COR-L47 (cell line): ENCODE measurements at regions not wholly inside any gene's neighbourhood (a gene's known extent, or its start where the extent isn't known, plus 50 kb on each side); places are given as distances from the start of the nearest gene placed in this dataset.
"Not testable (repeated sequence)": the region's sequence is repeated elsewhere in the genome, so short reads cannot be mapped to it uniquely, and the experiment has no call there.

ENCODE experiments used
- DNase-seq: peaks from one replicate; lab custom pipeline; 2025; lab: John Stamatoyannopoulos, UW

DNA sequence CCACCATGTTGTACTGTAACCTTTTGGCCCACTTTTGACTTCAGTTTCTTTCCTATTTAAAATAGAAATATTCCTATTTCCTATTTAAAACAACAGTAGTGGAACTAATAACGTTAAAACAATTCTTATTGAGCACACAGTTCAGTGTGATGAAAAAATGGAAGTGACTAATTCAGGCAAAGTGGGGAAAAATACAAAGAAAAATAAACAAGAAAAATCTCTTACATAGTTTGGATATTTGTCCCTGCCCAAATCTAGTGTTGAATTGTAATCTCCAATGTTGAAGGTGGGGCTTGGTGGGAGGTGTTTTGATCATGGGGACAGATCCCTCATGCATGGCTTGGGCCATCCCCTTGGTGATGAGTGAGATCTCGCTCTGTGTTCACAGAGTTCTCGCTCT lies 198.1 kb upstream of the CPHXL start:
- no peak for DNase-seq

DNA sequence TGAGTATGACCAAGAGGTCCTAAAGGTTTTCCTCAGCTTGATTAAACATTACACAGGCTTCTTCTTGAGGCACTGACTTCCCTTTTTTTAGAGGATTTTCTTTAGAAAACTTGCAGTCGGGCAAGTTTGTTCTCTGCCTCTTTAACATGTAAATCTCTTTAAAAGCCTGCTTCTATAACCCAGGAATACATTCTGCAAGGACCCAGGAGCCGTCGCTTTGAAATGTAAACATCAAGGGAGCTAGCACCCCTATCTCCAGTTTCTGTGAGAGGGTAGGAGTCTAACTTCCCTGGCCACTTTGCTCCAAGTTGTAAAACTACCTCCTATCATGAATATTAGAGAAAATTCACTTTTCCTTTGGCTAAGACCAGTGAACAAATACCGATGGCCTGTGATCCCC lies 201.5 kb upstream of the CPHXL start:
- no peak for DNase-seq

DNA sequence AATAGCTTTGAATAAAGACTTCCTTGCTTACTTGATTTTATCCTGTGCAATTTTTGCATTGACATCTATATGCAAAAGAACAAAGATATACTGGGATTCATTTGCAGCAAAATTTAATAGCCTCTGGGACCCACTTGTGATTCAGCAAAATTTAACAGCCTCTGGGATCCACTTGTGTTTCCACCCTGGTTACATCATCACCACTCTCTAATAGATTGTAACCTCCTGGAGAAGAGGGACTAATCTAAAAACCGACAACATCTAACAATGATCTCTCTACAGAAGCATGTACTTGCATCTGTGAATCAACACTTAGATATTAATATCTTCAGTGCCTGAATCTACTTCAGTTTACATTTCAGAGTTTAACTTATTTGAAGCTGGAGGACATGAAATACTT lies 202.0 kb upstream of the CPHXL start:
- DNase-seq: no peak

DNA sequence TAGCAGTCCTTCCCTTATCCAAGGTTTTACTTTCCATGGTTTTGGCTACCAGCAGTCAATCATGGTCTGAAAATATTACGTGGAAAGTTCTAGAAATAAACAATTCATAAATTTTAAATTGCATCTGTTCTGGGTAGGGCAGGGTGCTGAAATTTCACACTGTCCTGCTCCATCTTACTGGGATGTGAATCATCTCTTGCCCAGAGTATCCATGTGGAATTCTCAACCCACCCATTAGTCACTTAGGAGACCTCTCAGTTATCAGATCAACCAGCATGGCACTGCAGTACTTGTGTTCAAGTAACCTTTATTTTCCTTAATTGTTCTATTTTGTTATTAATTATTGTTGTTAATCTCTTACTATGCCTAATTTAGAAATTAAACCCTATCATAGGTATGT lies 202.8 kb upstream of the CPHXL start:
- no peak for DNase-seq

GRCh38 chr16:75931043-75931442 lies 204.8 kb upstream of the CPHXL start:
- no peak for DNase-seq

GRCh38 chr16:75931970-75932369 lies 205.7 kb upstream of the CPHXL start:
- DNase-seq: no peak

GRCh38 chr16:75938818-75939217 lies 212.5 kb upstream of the CPHXL start:
- DNase-seq: no peak

GRCh38 chr16:75942351-75942750 lies 216.1 kb upstream of the CPHXL start:
- DNase-seq: no peak

DNA sequence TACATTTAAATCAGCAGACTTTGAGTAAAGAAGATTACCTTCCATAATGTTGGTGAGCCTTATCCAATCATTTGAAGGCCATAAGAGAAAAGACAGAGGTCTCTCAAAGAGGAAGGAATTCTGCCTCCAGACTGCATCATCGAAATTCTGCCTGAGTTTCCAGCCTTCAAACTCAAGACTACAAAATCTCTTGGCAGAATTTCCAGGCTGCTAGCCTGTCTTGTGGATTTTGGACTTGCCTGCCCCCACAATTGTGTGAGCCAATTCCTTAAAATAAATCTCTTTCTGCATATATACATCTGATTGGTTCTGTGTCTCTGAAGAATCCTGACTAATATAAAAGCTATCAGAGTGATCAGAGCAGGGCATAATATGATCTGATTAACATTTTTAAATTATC lies 216.6 kb upstream of the CPHXL start:
- no peak for DNase-seq

- DNase-seq: no peak
Measured at GRCh38 chr16:75943705-75944514, 217.6 kb upstream of the CPHXL start.

- DNase-seq: no peak
Measured at GRCh38 chr16:75945916-75946457, 219.7 kb upstream of the CPHXL start.

- DNase-seq: no peak
Measured at GRCh38 chr16:75947626-75948239, 221.4 kb upstream of the CPHXL start.

DNA sequence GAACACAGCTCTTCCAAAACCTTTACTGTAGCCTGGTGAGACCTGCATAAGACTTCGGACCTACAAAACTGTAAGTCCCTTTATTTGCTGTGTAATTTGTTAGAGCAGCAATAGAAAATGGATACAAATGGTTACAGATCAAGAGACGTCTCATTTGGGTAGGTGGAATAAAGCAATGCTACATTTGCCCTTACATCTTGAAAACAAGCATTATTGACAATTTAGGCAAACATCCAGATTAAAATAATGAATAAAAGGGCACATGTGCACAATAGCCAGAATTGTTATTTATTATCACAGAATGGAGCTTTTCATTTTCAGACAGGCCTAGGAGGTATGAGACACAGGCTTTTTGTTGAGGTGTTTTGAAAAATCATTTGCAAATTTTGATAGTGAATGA lies 222.2 kb upstream of the CPHXL start:
- DNase-seq: no peak

GRCh38 chr16:75948886-75949285 lies 222.6 kb upstream of the CPHXL start:
- no peak for DNase-seq

DNA sequence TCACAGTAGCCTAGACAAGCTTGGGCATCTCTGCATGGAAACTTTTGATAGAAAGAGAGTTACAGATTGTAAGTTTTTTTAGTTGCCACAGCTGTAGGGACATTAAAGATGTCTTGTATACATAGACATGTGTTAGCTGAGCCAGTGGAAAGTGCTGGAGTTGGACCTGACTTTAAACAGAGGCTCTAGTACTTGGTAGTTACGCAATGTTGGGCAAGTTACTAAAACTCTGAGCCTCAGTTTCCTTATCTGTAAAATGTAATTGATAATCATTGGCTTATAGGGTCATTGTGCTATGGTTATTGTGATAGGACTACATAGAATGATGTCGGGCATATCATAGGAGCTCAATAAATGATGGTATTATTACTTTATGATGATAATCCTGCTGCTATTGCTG lies 225.8 kb upstream of the CPHXL start:
- DNase-seq: no peak

GRCh38 chr16:75957870-75958269 lies 231.6 kb upstream of the CPHXL start:
- no peak for DNase-seq

DNA sequence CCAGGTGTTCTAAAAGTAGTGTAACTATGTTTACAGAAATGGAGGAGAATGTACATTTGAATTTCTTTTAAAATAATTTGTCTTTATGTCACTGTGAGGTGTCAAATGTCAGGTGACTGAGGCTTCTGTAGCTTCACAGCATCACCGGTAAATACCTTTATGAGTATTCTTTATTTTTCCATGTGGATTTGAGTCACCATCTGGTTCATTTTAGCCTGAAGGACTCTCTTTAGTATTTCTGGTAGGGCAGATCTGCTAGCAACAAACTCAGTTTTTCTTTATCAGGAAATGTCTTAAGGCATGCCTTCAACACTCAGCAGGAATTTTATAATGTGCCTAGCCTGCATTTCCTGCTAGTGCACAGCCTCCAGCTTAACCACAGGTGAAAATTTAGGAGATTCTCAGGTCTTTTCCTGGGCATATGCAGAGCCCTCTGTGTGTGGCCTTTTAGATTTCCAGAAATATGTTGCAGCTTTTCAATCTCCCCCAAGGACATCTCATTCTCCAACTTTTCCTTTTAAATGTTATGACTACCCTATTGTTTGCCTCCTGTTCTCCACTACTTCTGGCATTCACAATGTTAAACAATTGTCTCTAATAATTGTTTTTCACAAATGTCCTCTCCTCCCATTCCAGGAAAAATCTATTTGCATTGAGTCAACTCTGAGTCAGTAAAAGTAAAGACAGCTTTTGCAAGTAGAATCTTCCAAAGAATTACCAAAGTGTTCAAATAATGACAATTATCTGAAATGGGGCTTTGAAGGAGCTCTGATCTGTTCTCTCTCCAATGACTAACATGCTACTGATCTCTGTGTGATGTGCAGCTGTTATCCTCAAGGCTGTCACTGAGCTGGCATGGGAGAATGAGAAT lies 239.4 kb upstream of the CPHXL start:
- no peak for DNase-seq

GRCh38 chr16:75969120-75969519 lies 242.8 kb upstream of the CPHXL start:
- not testable (repeated sequence) for DNase-seq

DNA sequence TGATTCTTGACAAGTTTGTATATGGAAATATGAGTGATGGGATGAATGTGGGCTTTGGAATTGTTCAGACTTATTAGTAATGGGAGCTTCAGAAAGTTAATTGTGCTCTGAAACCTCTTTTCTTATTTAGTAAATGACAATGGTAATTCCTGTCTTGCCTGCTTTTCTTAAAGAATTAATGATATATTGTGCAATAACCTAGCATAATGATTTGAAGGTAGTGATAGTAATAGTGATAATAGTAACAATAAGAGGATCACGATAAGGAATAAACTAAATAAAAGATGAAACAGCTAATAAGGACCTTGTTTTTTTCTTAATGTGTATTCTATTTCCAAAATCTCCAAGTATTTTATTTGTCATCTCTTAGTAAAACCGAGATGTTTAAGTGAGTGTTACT lies 245.0 kb upstream of the CPHXL start:
- DNase-seq: no peak

GRCh38 chr16:75983296-75983695 lies 257.0 kb upstream of the CPHXL start:
- DNase-seq: no peak

GRCh38 chr16:75983741-75984381 lies 257.6 kb upstream of the CPHXL start:
- no peak for DNase-seq

- DNase-seq: no peak
Measured at GRCh38 chr16:75987323-75987722, 261.0 kb upstream of the CPHXL start.
